HG03064 (cell line): ENCODE measurements at regions not wholly inside any gene's neighbourhood (a gene's known extent, or its start where the extent isn't known, plus 50 kb on each side); places are given as distances from the start of the nearest gene placed in this dataset.

Experiments used
- ATAC-seq: cut with Tn5 transposase; IDR thresholded peaks from one replicate; pipeline ENCODE4 v1.9.1; 2021; ENCODE audit warnings: low read depth; ENCODE audit not compliant: unreplicated experiment

DNA sequence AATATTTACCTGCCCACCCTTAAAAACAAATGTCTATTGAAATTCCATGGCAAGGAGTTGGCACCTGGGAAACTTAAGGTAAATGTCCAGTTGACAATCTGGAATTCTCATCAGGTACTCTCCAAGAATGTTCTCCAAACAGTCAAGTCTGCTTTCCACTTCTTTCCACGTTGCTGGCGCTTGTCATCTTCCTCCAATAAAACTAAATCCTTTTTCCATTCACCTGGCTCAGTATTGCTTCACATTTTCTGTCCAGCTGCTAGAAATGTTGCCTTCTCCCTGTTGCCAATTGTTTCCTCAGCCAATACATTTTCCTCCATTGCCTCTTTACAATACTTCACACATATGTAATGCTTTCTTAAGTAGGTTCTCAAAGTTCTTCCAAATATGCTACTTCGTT, 1288.1 kb upstream of the MAP3K7 start:
- no peak for ATAC-seq

DNA sequence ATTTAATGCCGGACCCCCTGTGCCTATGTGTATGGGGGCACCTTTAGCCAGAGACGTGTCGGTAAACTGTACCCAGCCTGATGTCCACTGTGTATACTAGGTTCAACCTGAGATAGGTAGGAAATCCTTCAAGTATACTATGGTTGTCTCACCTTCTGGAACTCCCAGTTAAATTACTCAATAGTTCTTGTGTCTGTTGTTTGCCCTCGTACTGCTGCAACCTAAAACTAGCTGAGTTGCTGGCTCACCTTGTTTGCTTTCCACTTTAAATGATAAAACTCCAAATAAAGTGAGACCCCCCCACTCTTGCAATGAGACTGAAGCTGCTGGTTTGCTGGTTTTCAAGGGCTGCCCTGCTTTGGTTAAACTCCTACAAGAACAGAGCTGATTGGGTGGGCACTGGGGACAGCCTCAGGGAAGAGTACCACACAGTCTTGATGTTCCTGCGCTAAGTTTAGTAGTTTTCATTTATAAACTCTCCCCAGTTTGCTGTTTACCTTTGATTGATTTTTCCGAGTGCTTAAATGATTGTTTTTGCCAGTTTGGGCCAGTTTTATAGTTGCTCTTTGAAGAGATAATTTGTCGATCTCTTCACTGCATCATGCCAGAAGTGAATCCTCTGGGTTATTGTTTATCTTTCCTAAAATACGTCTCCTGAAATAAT, 1281.8 kb upstream of the MAP3K7 start:
- no peak for ATAC-seq

DNA sequence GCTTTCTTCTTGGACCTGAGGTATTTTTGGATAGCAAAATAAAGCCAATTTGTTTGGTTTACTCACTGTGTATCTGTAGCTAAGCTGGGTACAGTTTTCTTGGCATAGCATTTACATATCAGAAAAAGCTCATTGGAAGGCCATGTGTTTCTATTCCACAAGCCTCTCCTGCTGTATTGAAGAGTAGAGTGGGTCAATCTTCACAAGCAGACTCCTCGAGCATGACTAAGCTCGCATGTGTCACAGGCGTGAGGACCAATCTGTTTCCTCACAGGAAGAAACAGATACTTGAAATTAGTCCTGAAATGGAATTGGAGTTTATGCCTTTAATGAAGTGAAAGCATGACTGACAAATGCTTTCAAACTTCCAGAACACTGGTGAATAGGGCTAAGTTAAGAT, 1279.0 kb upstream of the MAP3K7 start:
- ATAC-seq: no peak

DNA sequence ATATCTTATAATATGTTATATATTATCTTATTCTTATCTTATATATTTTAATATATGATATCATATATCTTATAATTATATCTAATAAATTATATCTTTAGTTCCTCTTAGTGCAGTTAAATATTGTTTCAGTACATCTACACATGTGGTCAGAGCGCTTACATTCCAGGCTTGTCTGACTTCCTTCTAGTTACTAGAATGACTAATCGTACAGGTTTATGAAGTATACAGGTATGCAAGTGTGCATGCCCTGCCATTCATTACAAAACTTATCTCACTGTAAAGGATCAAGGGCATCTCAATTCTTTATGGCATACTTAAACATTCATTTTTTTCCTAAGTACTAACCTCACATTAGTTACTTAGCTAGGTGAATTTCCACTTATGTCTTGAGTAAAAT, 1278.0 kb upstream of the MAP3K7 start:
- no peak for ATAC-seq

DNA sequence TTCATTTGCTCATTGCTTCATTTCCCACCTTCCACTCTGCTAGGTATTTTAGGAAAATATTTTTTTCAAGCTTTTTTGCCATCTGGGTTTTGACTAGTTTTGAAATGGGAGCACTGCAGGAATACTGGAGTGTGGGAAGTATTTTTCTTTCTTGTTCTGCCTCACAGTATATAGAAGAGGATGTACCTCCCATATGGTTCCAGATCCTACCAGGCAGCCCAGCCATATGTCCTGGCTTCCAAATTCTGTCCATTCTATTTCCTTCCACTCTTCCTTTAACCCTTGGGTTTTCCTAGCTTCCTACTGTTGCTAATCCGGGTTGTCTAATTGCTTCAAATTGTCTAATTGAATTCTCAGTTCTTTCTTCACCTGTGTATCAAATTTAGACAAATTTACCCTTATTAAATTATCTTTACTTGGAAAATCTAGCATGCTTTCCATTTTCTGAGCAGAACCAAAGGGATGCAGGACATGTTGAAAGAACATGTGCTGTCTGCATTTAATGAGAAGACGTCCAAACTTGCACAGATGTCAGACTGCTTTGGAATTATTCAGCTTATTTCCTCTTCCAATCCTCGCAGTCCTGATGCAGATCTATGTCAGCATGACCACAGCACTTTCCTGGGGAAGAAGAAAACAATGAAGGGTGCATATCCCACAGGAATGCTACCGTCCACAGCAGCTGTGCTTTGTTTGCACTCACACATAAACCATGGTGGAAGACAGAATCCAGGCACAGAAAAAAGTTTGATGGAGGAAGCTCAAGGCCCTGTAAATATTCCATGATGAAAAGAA, 1273.9 kb upstream of the MAP3K7 start:
- ATAC-seq: no peak

DNA sequence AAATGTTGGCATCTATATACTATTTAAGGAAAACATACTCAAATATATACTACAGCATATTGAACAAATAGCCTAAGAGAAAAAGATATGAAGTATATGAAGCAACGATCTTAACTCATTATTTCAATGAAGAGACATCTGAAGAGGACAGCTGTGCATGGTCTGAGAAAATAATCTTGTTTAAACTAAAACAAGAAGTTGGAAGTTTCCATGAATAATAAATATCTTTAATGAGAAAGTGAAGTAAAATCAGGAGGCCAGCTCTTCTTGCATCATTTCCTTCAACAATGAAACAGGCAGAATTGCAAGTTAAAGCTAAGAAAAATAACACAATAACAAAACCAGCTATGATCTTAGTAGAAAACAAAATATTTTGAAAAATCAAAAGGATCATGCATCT, 1265.4 kb upstream of the MAP3K7 start:
- no peak for ATAC-seq

DNA sequence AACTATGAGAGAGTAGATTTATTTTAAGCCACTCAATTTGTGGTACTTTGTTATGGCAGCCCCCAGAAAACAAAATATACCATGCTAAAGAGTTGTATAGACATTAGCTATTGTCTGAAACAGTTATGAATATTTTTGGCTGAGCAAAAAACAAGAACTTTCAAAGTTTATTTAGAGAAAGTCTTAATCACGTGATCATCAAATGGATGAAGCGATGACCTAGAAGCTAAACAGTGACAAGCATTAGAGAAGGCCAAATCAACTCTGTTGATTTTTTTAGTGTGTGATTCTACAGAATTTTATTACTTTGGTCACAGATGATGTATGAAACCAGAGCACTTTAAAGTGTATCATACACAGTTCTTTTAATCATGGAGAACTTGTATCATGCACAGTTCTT, 1247.9 kb upstream of the MAP3K7 start:
- no peak for ATAC-seq

DNA sequence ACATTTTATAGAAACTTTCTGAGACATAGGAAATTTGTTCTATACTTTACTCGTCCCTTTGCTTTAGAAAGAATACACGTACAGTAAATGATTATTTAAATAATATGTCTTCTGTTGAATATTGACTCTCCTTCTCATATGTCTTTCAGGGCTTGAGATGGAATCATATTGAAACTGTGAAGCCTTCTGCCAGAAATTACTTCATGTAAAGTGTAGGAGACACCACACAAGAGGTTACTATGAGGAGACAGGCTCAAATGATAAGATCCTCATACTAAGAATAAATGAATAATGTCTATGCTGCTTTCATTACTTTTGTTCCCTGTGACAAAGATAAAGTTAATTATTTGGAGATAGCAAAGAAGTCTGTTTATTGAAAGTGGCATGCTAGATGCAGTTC, 1240.3 kb upstream of the MAP3K7 start:
- ATAC-seq: no peak

DNA sequence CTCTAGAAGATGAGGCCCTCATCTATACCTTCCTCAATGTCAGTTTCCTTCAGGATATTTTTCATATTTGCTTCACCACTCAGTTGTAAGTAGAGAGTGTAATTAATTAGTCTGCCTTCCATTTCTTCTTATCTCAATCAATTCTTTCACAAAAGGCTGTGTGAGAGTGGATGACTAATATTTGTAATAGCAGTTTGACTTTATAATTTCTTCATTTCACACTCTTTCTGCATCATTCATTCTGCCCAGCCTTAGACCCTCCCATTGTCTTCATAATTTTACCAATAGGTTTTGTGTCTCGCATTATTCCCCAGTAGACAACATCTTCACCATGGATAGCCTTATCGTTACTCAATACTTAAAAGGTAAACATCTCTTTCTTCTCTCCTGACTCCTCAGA, 1239.3 kb upstream of the MAP3K7 start:
- no peak for ATAC-seq

DNA sequence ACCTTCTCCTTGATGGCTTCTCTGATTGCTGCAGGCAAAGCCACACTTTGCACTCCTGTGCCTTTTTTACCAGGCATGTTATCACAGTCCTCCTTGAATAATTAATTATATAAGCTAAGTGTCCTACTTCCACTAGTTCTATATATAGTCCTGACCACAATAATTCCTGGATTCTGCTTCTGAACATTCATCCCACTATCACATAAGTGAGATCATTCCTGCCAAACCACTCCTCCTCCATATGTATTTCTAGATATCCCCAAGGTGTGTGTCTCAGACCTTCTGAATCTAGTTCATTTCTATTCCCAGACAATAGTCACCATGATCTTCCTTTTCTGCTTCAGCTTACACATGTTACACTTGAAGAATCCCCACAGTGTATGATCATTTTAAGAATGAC, 1237.5 kb upstream of the MAP3K7 start:
- ATAC-seq: no peak

DNA sequence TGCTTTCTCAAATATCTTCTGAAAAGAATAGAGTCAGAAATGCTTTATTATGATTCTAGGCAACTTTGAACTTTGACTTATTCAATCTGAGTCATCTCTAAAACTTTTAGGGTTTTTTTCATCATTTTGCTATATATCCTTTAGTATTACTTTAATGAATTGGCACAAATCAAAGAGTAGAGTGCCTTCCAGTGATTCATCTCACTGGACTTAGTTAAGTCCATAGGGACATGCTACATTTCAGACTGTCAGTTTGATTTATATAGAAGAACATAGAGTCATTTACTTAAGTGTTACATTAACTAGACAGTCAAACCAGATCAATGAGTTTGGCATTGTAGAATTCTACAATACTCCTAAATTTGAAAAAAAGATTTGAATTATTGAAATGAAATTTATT, 1235.7 kb upstream of the MAP3K7 start:
- ATAC-seq: no peak

DNA sequence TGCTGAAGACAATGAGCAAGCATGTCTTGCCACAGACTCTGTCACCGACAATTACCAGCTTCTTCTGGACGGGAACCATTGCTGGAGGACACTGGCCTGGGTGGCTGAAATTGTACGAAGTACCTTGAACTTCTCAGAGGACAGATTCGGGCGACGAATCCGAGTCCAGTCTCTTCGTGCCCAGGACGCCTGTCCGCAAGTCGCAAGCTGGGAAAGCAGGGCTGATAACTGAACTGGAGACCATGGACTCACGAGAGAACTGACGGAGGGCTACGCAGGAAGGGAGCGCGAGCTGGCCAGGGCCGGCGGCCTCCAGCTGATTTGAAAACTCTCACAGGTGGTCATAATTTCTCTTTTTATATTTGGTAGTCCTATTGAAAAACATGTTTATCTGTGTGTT, 1229.5 kb upstream of the MAP3K7 start:
- no peak for ATAC-seq

DNA sequence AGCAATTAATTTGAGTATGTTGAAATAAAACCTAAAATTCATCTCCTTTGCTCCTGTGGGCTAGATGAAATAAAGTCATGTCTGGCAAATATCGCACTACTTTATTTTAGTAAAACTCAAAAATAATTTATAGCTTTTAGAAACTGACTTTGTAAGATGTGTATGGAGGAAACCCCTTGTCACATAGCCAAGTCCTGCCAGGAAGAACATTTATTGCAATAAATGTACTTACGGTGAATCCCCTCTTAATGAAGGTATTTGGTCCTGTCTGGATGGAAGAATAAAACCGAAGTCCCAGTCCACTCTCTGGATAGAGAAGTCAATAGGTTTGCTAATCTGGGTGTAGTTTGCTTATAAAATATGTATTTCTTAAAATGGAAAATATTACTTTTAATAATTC, 1226.8 kb upstream of the MAP3K7 start:
- no peak for ATAC-seq

DNA sequence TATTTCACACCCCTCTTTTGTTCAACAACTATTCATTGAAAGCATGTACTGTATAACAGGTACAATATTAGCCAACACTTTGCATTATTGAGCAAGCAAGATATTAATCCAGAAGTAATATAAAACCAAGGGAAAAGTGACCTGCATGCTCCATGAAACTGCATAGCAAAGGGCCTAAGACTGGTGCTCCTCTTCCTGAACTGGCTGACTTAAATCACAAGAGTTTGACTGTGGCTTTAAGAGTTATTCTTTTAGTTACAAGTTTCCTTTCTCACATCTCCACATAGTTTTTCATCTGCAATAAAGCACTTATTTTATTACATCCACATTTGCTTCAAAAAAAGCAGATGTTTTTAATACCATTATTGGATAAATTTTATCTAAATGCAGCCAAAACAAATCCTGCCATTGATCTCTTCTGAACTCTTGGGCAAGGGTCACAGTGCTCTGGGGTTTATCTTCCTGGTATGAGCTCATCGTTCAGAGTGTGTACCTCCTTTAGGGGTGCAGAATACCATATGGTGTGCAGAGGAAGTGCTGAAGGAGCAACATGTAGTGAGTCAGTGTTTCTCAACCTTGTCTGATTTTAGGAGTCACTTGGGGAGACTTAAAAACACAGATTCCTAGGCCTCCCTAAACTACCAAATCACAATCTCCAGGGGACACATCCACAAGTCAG, 1225.9 kb upstream of the MAP3K7 start:
- ATAC-seq: no peak

DNA sequence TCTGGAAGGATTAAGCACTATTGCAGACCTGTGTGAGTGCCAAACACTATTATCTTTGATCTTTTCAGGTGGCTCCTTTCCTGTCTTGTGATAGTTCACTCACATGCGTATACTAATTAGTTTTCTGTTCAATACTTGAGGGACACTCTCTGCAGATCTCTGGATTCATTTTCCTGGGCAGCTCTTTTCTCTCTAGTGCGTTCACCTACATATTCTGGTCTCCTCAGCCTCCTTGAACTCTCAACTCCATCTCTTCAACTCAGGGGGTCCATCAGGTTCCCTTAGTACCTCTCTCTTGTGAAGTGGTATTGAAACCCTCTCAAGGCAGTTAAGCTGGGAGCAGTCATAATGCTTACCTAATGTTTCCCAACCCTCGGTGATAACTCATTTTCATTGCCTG, 1218.1 kb upstream of the MAP3K7 start:
- no peak for ATAC-seq

DNA sequence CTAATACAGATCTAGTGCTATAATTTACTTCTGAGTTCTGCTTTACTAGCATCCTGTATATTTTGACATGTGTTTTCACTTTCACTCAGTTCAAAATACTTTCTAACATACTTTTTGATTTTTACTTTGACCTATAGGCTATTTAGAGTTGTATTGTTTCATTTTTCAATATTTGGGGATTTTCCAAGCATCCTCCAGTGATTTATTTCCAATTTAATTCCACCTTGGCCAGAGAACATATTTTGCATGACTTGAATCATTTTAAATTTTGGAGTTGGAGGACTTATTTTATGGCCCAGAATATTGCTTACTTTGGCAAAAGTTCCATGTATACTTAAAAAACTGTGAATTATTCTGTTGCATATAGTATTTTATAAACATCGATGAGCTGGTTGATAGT, 1215.6 kb upstream of the MAP3K7 start:
- ATAC-seq: no peak

DNA sequence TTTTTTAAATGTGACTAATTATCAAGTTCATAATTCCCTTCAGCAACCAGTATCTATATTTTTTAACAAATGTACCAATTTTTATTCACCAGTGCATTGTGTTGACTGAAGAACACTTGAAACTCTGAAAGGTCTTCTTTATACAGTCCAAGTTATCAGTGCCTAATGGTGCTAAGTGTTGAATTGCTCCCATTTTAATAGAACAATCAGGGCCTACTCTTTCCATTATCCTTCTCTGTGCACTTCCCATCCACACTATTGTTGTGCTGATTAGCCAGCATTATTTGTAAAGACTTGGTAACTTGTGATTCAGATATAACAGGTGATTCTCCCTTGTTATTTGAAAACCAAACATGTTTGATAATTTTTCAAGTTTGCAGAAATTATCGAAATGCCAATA, 1209.7 kb upstream of the MAP3K7 start:
- ATAC-seq: no peak

DNA sequence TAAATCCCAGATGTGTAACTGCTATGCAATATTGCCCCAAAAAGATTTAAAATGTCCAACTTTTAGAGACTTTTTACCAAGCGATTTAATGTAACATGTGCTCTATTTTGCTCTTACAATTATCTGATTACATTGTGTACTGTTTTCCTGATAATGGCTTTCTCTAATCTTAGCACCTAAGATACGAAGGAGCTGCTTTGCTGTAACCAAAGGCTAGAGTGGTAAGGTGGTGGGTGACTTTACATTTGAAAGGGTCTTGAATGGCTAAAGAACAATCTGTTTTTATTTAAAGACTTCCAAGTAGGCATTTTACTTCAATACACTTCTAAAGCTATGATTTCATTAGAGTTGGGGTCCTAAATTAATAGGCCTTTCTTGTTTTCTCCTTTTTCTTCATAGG, 1201.6 kb upstream of the MAP3K7 start:
- no peak for ATAC-seq

DNA sequence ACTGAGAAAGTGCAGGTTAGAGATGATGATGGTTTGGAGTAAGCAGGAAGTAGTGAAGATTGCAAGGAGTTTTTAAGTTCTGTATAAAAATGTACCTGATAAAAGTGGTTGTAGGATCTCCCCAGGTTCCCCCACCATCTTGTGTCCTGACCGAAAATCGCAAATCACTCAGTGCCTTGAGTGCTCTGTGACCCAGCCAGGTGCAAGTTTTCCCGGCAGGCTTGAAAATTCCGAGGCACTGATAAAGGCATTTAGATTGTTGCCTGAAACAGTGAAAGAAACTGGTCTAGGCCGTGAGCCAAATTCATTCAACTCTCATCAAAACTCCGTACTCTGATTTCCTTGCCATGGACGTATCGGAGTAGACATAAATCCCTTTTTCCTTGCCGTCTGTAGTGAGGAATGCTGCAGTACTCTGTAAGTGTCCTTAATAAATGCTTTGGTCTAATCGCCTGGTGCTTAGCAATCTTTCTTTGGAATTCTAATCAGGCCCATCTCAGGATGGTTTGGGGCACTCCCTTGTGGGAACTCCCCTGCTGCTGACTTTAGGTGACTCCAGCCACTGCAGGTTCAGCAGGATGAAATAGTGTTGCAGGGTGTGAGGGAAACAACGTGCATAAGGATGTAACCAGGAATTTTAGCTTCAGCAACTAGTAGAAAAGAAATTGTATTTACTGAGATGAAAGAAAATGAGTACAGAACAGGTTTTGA, 1199.8 kb upstream of the MAP3K7 start:
- ATAC-seq: no peak

DNA sequence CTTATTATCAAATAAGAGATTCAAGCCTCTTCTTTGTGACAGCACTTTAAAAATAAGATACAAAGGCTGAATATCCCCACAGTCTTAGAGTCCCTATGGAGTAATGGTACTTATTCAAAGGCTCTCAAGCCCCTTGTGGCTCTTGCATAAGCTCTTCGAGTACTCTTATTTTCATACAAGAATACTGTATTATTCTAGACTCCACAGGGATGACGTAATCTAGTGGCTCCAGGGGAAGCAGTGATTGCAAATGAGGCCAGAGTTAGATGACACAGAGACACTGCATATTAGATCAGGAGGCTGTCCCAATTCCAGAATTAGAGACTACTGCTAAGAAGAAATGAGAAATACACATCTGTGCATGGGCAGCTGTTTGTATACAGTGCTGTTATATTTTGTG, 1195.9 kb upstream of the MAP3K7 start:
- ATAC-seq: no peak

DNA sequence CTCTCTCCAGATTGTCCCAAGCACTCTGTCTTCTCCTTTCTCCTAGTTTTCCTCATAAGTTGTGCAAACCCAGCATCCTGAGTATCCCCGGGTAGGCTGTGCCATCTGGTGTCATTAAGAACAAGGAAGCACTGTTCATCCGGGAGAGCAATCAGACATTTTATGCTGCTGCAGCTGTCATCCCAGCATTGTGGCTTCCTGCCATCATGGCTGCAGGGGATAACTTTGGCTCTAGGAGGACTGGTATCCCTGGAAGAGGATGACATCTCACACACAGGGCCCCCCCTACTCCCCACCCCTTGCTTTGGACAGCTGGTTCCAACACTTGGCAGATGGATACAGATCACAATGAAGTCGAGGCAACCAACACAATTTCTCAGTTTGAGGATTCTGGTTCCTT, 1195.1 kb upstream of the MAP3K7 start:
- no peak for ATAC-seq
